Adrenal gland (tissue), 9 donors: ENCODE measurements at regions not wholly inside any gene's neighbourhood (a gene's known extent, or its start where the extent isn't known, plus 50 kb on each side); places are given as distances from the start of the nearest gene placed in this dataset.

ENCODE experiments used
- DNase-seq, 7 donors: peaks; one replicate each; pipeline ENCODE4 v3.0.0-alpha.2; 2019 to 2020
- H3K27ac ChIP-seq, 5 donors: fragments of 200-600 bp; sonication (generic) in 4 of 5; 1 replicate in 3 of 5; 2 replicates in 2 of 5; pipeline versions ENCODE4 v1.5.1 to v1.8.0; 2016 to 2020; ENCODE audit warnings: mild to moderate bottlenecking in 1 of 5
- H3K27me3 ChIP-seq: fragments of 200-600 bp; 2 replicates; pipeline ENCODE4 v1.8.0; 2021
- H3K36me3 ChIP-seq, 2 donors: fragments of 200-600 bp; replicated peaks in 1 of 2; 1 replicate in 1 of 2; 2 replicates in 1 of 2; pipeline versions ENCODE4 v1.5.1 to v1.8.0; 2018 to 2022
- H3K4me1 ChIP-seq, 2 donors: fragments of 200-600 bp; replicated peaks in 1 of 2; 1 replicate in 1 of 2; 2 replicates in 1 of 2; pipeline versions ENCODE4 v1.5.1 to v1.8.0; 2018 to 2021
- H3K4me3 ChIP-seq, 4 donors: fragments of 200-600 bp; sonication (generic) in 3 of 4; one replicate each; pipeline ENCODE4 v1.5.1; 2016 to 2018
- H3K9me3 ChIP-seq, 3 donors: fragments of 200-600 bp; sonication (generic) in 1 of 3; replicated peaks in 1 of 3; 1 replicate in 2 of 3; 2 replicates in 1 of 3; pipeline versions ENCODE4 v1.5.1 to v1.8.0; 2016 to 2021
- CTCF ChIP-seq, 6 experiments: fragments of 450-650 bp in 4 of 6; fragments of 200-600 bp in 2 of 6; sonication (generic) in 1 of 6; IDR thresholded peaks; 1 replicate in 5 of 6; 2 replicates in 1 of 6; pipeline versions ENCODE4 v1.5.1 to v1.8.0; 2016 to 2021; ENCODE audit warnings: antibody characterized with exemption in 6 of 6, mild to moderate bottlenecking in 2 of 6, moderate library complexity in 1 of 6
- POLR2A ChIP-seq, 2 donors: fragments of 450-650 bp; IDR thresholded peaks; one replicate each; pipeline ENCODE4 v1.6.1; 2017; ENCODE audit warnings: antibody characterized with exemption in 2 of 2, mild to moderate bottlenecking in 2 of 2, moderate library complexity in 1 of 2
- WGBS, 4 donors: extraction: QIAGEN DNeasy Blood & Tissue Kit in 2 of 4; methylation state at CpG; one replicate each; pipeline versions ENCODE4 v1.1.5 to v1.1.7; 2013 to 2017; 5-methylcytosine and 5-hydroxymethylcytosine counted together
- intact Hi-C, 2 donors: fragments of 100-400 bp; cut with DNase I; formaldehyde crosslinking; loops; one replicate each; pipeline versions ENCODE4 v1.14.1 to v1.15.0; 2022 to 2023
- donor health status: healthy with polysubstance abuse.
- donor health status: Bipolar disorder and iron deficiency.
- donor health status: DM: yes; HTN: yes; CAD: no.
- donor health status: DM: no; HTN: no; CAD: no.
- donor health status: DM: no; HTN: no; CAD: no.

GRCh38 chr16:11459722-11460121 lies 114.5 kb downstream of the RMI2 start:
- Histone ChIP-seq H3K9me3 (no peaks in the 10 kb centered on the region), H3K27me3 (no peaks in the 10 kb centered on the region), H3K4me3 (no peak overlapping the region), H3K27ac (no peak overlapping the region), H3K4me1 (no peaks in the 10 kb centered on the region), H3K36me3 (no peaks in the 10 kb centered on the region)
- intact Hi-C loops, result no loop called here
- TF ChIP-seq CTCF (IDR thresholded peaks at IDR 0.05) (no peak), POLR2A (IDR thresholded peaks at IDR 0.05) (no peak)
- no peak for DNase-seq
- 74 to 90% (median 78%) methylated on average over 3 to 8 of the region's 8 CpGs for WGBS, 4 donors

- TF ChIP-seq CTCF (IDR thresholded peaks at IDR 0.05) (no peak), POLR2A (IDR thresholded peaks at IDR 0.05) (no peak)
- H3K4me3 ChIP-seq, result no peak overlapping the region
- H3K9me3 ChIP-seq, result no peaks in the 10 kb centered on the region
- 74 to 85% (median 77%) methylated on average over 11 to 18 of the region's 18 CpGs for WGBS, 4 donors
- no peaks in the 10 kb centered on the region for H3K27me3 ChIP-seq
- no peak overlapping the region for H3K27ac ChIP-seq
- H3K36me3 ChIP-seq, result no peaks in the 10 kb centered on the region
- no peak for DNase-seq
- intact Hi-C loops, result no loop called here
- H3K4me1 ChIP-seq, result no peaks in the 10 kb centered on the region
Measured at GRCh38 chr16:11460820-11461594, 115.7 kb downstream of the RMI2 start.

GRCh38 chr16:11461595-11461990 lies 116.3 kb downstream of the RMI2 start:
- DNase-seq, result no peak
- intact Hi-C loops, result no loop called here
- Histone ChIP-seq H3K4me3 (no peak overlapping the region), H3K27me3 (no peaks in the 10 kb centered on the region), H3K36me3 (no peaks in the 10 kb centered on the region), H3K4me1 (no peaks in the 10 kb centered on the region), H3K9me3 (no peaks in the 10 kb centered on the region), H3K27ac (no peak overlapping the region)
- 84 to 85% (median 84%) methylated on average over 6 of the region's 6 CpGs for WGBS, 4 donors
- no peak for TF ChIP-seq CTCF (IDR thresholded peaks at IDR 0.05)
- no peak for TF ChIP-seq POLR2A (IDR thresholded peaks at IDR 0.05)

GRCh38 chr16:11462036-11462435 lies 116.8 kb downstream of the RMI2 start:
- Histone ChIP-seq H3K27ac (no peak overlapping the region), H3K4me1 (no peaks in the 10 kb centered on the region), H3K36me3 (no peaks in the 10 kb centered on the region), H3K4me3 (no peak overlapping the region), H3K27me3 (no peaks in the 10 kb centered on the region), H3K9me3 (no peaks in the 10 kb centered on the region)
- 84 to 93% (median 92%) methylated on average over 7 to 15 of the region's 15 CpGs for WGBS, 4 donors
- intact Hi-C loops, result no loop called here
- no peak for TF ChIP-seq POLR2A (IDR thresholded peaks at IDR 0.05)
- TF ChIP-seq CTCF (IDR thresholded peaks at IDR 0.05), result no peak
- no peak for DNase-seq
